ENCODE measurements at regions not wholly inside any gene's neighbourhood (a gene's known extent, or its start where the extent isn't known, plus 50 kb on each side); places are given as distances from the start of the nearest gene placed in this dataset.

DNA sequence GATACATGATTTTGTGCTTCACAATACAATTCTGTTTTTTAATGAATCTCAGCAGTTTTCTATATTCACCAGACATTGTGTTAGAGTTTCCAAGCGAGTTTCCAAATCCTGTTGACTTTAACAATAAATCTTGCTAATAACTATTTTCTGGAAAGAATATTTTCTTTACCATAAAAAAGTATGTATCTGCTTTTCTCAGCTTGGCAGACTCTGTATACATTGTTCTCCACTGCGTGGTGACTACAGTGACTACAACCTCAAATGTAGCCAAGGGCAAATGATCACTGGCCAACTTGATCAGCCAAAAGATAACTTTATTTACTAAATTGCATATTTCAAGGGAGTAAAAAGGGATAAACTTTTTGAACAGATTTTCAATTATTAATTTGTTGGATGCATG, 325.9 kb upstream of the ADAMTS5 start:
- H3K4me1 ChIP-seq (ENCODE audit: control insufficient read depth in 2 of 2, insufficient read depth in 2 of 2, low read length in 2 of 2): no peaks in the 10 kb centered on the region
- TF ChIP-seq EZH2 (IDR thresholded peaks at IDR 0.05; ENCODE audit: borderline replicate concordance, insufficient read depth, low read depth, low read length, poor library complexity, severe bottlenecking): no peak
- TF ChIP-seq, protein P1, sequence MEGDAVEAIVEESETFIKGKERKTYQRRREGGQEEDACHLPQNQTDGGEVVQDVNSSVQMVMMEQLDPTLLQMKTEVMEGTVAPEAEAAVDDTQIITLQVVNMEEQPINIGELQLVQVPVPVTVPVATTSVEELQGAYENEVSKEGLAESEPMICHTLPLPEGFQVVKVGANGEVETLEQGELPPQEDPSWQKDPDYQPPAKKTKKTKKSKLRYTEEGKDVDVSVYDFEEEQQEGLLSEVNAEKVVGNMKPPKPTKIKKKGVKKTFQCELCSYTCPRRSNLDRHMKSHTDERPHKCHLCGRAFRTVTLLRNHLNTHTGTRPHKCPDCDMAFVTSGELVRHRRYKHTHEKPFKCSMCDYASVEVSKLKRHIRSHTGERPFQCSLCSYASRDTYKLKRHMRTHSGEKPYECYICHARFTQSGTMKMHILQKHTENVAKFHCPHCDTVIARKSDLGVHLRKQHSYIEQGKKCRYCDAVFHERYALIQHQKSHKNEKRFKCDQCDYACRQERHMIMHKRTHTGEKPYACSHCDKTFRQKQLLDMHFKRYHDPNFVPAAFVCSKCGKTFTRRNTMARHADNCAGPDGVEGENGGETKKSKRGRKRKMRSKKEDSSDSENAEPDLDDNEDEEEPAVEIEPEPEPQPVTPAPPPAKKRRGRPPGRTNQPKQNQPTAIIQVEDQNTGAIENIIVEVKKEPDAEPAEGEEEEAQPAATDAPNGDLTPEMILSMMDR (IDR thresholded peaks at IDR 0.05): no peak
- ATAC-seq (ENCODE audit: low read depth): no peak
- H3K27ac ChIP-seq (ENCODE audit: low read length in 2 of 2): no peak overlapping the region
- 83% methylated on average over 1 of the region's 2 CpGs for WGBS (ENCODE audit: insufficient coverage)
- no peak overlapping the region for H3K4me3 Mint-ChIP-seq
- DNase-seq: no peak
- intact Hi-C loops (cut with micrococcal nuclease): no loop called here
- no peaks in the 10 kb centered on the region for H3K9me3 ChIP-seq (ENCODE audit: control extremely low read depth in 1 of 3, control insufficient read depth in 2 of 3, insufficient read depth in 1 of 3, low read length in 2 of 3)
- no peaks in the 10 kb centered on the region for H4K20me1 ChIP-seq (ENCODE audit: control insufficient read depth, insufficient read depth, low read length, poor library complexity, severe bottlenecking)
- H3K27ac Mint-ChIP-seq: no peak overlapping the region
- H3K9me3 Mint-ChIP-seq (ENCODE audit: insufficient read depth): peaks cover 13% of the 10 kb centered on the region
- no peaks in the 10 kb centered on the region for H3K36me3 ChIP-seq (replicated peaks in 1 of 2; ENCODE audit: control extremely low read depth in 1 of 2, control insufficient read depth in 1 of 2, extremely low read depth in 1 of 2, insufficient read depth in 2 of 2, low read length in 1 of 2)
- H3K27me3 ChIP-seq (replicated peaks in 1 of 4; ENCODE audit: control extremely low read depth in 1 of 4, control insufficient read depth in 3 of 4, insufficient read depth in 4 of 4, low read length in 3 of 4): no peaks in the 10 kb centered on the region
- no peak overlapping the region for H3K4me3 ChIP-seq (ENCODE audit: control extremely low read depth in 1 of 5, extremely low read depth in 1 of 5, insufficient read depth in 1 of 5, low read depth in 2 of 5, low read length in 4 of 5)
- H3K79me2 ChIP-seq (ENCODE audit: control insufficient read depth, insufficient read depth, low read length): no peaks in the 10 kb centered on the region
- no peak overlapping the region for H3K4me2 ChIP-seq (replicated peaks; ENCODE audit: low read depth, low read length, poor library complexity, severe bottlenecking)
- no peak overlapping the region for H3K9ac ChIP-seq (ENCODE audit: low read length)
- POLR2A ChIA-PET: no interaction called here
- H3K4me1 Mint-ChIP-seq: no peaks in the 10 kb centered on the region
- H2AFZ ChIP-seq (ENCODE audit: insufficient read depth, low read depth, low read length, poor library complexity, severe bottlenecking): no peak overlapping the region
- CTCF ChIA-PET: no interaction called here
- H3K27me3 Mint-ChIP-seq: no peaks in the 10 kb centered on the region

DNA sequence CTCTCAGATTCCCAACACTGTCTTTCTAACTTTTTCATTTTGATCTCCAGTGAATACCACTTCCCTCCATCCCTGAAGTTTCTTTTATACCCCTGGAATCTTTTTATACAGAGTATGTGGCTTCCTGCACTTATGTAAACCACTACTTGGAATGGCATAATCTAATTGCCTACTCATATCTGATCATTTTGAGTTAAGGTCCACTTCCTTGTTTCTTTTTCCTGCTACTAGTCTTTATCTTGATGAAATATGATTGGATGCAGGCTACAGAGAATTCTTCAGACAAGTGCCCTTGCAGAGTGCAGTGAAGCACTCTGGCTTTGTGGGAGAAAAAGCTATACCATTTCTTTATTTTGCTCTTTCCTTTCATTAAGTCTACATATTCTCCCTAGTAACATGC, 325.3 kb upstream of the ADAMTS5 start:
- no peak for DNase-seq
- H3K9me3 Mint-ChIP-seq (ENCODE audit: insufficient read depth): peaks cover 16% of the 10 kb centered on the region
- Histone ChIP-seq H3K4me2 (replicated peaks; ENCODE audit: low read depth, low read length, poor library complexity, severe bottlenecking) (no peak overlapping the region), H2AFZ (ENCODE audit: insufficient read depth, low read depth, low read length, poor library complexity, severe bottlenecking) (no peak overlapping the region), H3K4me1 (ENCODE audit: control insufficient read depth in 2 of 2, insufficient read depth in 2 of 2, low read length in 2 of 2) (no peaks in the 10 kb centered on the region), H4K20me1 (ENCODE audit: control insufficient read depth, insufficient read depth, low read length, poor library complexity, severe bottlenecking) (no peaks in the 10 kb centered on the region), H3K79me2 (ENCODE audit: control insufficient read depth, insufficient read depth, low read length) (no peaks in the 10 kb centered on the region), H3K4me3 (ENCODE audit: control extremely low read depth in 1 of 5, extremely low read depth in 1 of 5, insufficient read depth in 1 of 5, low read depth in 2 of 5, low read length in 4 of 5) (no peak overlapping the region), H3K36me3 (replicated peaks in 1 of 2; ENCODE audit: control extremely low read depth in 1 of 2, control insufficient read depth in 1 of 2, extremely low read depth in 1 of 2, insufficient read depth in 2 of 2, low read length in 1 of 2) (no peaks in the 10 kb centered on the region), H3K27me3 (replicated peaks in 1 of 4; ENCODE audit: control extremely low read depth in 1 of 4, control insufficient read depth in 3 of 4, insufficient read depth in 4 of 4, low read length in 3 of 4) (no peaks in the 10 kb centered on the region), H3K9ac (ENCODE audit: low read length) (no peak overlapping the region), H3K27ac (ENCODE audit: low read length in 2 of 2) (no peak overlapping the region), H3K9me3 (ENCODE audit: control extremely low read depth in 1 of 3, control insufficient read depth in 2 of 3, insufficient read depth in 1 of 3, low read length in 2 of 3) (peaks cover 0 to under 1% (median 0%) of the 10 kb centered on the region in 3 donors)
- TF ChIP-seq, protein P1 (IDR thresholded peaks at IDR 0.05): no peak
- no peak for TF ChIP-seq EZH2 (IDR thresholded peaks at IDR 0.05; ENCODE audit: borderline replicate concordance, insufficient read depth, low read depth, low read length, poor library complexity, severe bottlenecking)
- H3K27me3 Mint-ChIP-seq: no peaks in the 10 kb centered on the region
- no peak overlapping the region for H3K4me3 Mint-ChIP-seq
- POLR2A ChIA-PET: no interaction called here
- intact Hi-C loops (cut with micrococcal nuclease): no loop called here
- ATAC-seq (ENCODE audit: low read depth): no peak
- CTCF ChIA-PET: no interaction called here
- no peaks in the 10 kb centered on the region for H3K4me1 Mint-ChIP-seq
- no peak overlapping the region for H3K27ac Mint-ChIP-seq
